GM19025 (cell line): ENCODE measurements at regions not wholly inside any gene's neighbourhood (a gene's known extent, or its start where the extent isn't known, plus 50 kb on each side); places are given as distances from the start of the nearest gene placed in this dataset.
"Not testable (repeated sequence)": the region's sequence is repeated elsewhere in the genome, so short reads cannot be mapped to it uniquely, and the experiment has no call there.

ENCODE experiments used
- ATAC-seq: cut with Tn5 transposase; IDR thresholded peaks from one replicate; pipeline ENCODE4 v1.9.1; 2021; ENCODE audit warnings: mild to moderate bottlenecking, low read depth, moderate library complexity; ENCODE audit not compliant: unreplicated experiment

DNA sequence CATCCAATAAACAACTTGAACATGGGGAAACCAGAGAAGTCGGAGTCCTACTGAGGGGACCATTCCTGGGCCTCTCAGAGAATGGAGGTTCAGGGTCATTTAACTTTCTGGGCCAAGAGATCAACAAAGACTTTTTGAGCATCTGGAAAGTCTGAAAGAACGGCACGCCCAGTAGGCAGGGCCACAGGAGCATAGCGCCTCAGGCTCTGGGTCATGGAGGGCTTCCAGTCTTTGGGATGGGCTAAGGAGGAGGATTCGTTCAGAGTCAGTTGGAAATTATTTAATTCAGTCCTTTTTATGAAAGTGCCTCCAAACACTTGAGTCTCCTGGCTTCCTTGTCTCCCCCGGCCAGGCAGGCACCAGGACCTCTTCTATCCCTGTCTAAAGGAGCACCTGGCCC, 101.1 kb upstream of the GLI2 start:
- ATAC-seq, result no peak

GRCh38 chr2:120635146-120635545, 100.5 kb upstream of the GLI2 start:
- no peak for ATAC-seq

GRCh38 chr2:120637847-120638246, 97.8 kb upstream of the GLI2 start:
- no peak for ATAC-seq

- no peak for ATAC-seq
Measured at GRCh38 chr2:120638450-120638849, 97.2 kb upstream of the GLI2 start.

GRCh38 chr2:120641366-120641771, 94.3 kb upstream of the GLI2 start:
- ATAC-seq, result no peak

DNA sequence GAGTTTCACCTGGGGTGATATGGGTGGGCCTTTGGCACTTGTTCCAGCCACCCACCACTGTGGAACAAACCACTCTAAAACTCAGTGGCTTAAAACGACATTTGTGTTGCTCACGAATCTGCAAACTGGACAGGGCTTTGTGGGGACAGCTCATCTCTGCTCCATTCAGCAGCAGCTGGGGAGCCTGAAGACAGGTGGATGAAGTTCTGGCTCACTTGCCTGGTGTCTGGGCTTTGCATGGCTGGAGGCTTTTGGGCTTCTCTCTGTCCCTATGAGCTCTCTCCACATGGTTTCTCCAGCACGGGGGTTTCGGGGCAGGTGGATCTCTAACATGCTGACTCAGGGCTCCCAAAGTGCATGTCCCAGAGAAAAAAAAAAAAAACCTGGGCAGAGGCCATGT, 93.0 kb upstream of the GLI2 start:
- ATAC-seq, result no peak

DNA sequence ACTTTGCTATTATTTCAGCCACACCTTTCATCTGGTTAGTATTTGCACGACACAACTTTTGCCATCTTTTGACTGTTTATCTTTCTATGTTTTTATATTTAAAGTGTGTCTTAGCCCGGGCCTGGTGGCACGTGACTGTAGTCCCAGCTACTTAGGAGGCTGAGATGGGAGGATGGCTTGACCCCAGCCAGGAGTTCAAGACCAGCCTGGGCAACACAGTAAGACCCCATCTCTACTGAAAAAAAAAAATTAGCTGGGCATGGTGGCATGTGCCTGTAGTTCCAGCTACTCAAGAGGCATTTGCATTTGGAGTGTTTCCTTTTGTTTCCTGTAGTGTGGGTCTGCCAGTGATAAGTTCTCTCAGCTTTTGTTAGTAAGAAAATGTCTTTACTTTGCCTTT, 88.7 kb upstream of the GLI2 start:
- ATAC-seq, result no peak

DNA sequence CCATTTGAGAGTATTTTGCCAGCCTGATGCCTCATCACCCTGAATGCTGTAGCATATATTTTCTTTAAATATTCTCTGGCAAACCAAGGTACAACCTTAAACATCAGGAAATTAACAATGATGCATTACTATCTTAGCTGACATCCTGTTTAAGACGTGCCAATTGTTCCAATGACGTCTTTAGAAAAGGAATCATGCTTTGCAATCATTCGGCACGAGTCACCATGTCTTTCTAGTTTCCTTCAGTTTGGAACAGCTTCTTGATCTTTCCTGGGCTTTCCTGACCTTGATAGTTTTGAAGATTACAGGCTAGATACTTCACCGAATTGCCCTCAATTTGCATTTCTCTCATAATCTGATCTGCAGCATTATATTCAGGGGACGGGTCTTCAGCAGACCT, 88.2 kb upstream of the GLI2 start:
- ATAC-seq, result no peak

DNA sequence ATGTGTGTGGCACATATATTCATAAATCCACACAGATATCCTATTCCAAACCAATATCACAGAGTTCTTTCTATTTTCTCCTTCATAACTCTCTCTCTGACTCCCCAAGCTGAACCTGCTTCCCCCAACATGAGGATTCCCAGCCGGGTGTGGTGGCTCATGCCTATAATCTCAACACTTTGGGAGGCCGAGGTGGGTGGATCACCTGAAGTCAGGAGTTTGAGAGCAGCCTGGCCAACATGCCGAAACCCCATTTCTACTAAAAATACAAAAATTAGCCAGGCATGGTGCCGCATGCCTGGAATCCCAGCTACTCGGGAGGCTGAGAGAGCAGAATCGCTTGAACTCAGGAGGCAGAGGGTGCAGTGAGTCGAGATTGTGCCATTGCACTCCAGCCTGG, 86.3 kb upstream of the GLI2 start:
- ATAC-seq, result not testable (repeated sequence)

- ATAC-seq, result no peak
Measured at GRCh38 chr2:120650022-120650644, 85.5 kb upstream of the GLI2 start.

- no peak for ATAC-seq
Measured at GRCh38 chr2:120651818-120652217, 83.8 kb upstream of the GLI2 start.

GRCh38 chr2:120653046-120653445, 82.6 kb upstream of the GLI2 start:
- no peak for ATAC-seq

DNA sequence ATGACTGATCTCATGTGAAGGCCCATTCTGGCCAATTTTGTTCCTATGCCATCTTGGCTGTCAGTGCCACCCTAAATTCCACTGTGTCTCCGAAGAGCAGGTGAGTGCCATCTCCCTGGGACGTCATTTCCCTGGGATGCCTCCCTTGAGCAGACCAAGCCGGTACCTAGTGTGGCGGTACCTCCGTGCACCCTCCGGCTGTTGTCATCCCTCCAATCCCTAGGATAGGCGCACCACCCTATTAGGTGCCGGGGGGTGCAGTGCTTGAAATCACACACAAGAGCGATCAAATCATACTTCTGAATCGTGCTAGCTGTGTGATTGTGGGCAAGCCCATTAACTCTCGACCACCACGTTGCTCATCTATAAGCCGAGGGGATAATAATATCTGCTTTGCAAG, 81.8 kb upstream of the GLI2 start:
- ATAC-seq, result no peak

DNA sequence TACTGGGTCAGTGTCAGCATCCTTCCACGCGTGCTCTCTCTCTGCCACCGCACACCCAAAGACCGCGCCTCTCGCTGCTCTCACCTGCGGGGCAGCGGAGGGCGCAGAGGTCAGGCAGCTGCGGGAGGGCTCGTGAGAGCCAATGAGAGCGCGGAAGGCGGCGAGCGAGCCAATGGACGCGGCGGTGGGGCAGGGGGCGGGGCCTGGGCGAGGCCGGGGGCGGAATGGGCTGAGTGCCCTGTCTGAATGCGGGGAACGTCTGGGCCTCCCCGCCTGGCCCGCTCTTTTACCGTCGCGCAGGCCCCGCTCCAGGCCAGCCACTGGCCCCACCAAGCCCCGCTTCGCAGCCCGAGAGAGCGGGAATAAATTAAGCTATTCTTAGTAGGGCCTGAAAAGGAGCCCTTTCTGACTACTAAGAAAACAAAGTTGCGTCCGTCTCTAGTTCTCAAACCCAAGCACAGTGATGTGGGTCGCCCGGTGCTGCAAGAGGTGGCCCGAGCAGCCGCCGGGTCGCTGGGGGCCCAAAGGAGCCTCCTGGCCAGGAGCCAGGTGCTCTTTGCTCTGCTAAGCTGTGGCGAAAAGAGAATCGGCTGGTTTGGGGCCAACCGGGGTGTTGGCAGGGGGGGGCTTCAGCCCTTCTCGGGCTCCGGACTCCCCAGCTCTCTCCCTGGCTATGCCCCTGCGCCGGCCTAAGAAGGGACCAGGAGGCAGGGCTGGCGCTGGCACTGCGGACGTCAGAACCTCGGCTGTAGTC, 81.1 kb upstream of the GLI2 start:
- no peak for ATAC-seq

DNA sequence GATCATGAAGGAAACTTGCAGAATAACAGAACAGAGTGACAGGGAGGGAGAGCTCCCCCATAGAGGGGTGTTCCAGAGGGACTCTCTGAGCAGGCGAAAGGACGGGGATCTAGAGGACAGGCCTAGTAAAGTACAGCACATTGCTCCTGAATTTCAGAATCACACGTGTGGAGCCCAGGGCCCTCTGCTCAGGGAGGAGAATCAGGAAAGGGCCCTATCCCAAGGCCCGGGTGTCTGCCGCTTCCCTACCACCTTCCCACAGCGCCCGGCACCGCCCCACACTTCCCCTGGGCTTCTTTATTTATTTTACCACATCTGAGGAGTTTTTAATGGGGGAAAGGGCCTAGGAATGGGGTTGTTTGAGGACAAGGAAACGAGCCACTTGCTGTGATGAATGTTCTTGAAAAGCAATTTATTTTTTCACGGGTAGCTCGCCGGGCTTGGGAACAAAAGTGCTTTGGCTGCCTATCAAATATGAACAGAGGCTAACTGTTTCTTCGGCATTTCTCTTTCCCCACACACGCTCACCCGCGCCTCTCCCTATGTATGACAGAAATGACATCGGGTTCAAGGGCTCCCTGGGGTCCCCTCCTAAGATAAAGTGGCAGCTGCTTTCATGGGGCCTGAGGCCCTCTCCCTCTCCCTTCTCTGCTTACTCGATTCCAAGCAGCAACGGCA, 79.3 kb upstream of the GLI2 start:
- no peak for ATAC-seq

- ATAC-seq, result no peak
Measured at GRCh38 chr2:120658042-120658769, 77.5 kb upstream of the GLI2 start.

DNA sequence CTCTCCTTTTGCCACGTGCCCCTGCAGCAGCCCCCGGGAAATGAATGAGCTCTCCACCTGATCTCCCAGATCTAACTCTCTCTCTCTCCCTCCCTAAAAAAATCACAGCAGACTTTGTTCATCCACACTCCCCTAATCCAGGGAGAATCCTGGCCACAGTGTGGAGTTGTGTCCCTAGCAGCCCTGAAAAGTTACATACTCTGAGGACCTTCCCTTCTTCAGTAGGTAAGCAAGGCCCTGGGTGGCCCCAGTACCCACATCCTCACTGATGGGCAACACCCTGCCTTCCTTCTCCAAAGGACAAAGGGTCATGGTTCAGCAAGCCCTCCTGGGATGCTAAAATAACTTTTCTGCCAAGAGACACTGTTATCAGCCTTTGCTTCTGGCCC, 76.9 kb upstream of the GLI2 start:
- no peak for ATAC-seq

DNA sequence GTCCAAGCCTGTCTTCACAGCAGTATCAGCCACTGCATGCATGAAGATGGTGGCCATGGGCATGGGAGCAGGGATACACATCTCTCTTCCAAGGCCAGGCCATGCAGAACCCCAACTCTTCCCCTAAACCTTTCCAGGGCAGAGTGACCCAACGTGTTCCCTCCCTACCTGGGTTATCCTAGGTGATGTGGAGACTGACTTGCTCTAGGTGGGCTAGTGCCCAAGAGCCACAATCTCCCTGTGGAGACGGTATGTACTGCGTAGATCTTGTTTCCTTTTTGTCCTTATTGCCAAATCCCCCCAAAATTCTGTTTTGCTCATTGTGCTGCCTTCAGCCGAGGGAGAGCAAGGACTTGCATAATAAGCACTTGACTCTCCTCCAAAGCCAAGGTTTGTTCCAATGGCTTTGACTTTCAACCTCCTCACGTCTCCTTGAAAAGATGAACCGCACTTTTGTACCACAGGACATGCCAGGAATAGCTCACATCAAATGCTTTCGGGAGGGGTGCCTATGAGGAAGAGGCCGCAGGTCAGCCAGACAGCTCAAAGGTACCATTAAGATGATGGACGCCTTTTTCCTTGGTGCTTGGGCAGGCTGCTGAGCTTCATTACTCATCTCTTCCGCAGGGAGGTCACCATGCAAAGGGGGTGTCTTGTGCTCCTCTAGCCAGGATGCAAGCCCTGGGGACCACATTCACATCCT, 76.2 kb upstream of the GLI2 start:
- ATAC-seq, result no peak

DNA sequence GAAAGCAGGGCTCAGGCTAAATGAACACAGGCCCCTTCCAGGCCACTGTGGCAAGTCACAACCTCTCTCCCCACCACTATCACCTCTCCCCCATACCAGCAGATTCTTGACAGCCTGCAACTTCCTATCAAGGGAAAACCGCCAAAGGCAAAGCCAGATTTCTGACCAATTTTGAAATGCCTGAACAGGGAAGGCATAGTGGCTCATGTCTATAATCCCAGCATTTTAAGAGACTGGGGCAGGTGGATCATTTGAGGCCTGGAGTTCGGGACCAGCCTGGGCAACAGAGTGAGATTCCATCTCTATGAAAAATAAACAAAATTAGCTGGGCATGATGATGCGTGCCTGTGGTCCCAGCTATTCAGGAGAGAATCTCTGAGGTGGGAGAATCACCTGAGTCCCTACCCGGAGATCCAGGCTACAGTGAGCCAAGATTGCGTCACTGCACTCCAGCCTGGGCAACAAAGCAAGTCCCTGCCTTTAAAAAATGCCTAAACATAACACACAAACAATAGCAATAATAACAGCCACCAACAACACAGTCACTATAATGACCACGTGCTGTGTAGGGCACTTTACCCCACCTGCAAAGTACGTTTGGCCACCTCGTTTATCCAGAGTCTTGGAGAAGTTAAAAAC, 75.5 kb upstream of the GLI2 start:
- no peak for ATAC-seq

DNA sequence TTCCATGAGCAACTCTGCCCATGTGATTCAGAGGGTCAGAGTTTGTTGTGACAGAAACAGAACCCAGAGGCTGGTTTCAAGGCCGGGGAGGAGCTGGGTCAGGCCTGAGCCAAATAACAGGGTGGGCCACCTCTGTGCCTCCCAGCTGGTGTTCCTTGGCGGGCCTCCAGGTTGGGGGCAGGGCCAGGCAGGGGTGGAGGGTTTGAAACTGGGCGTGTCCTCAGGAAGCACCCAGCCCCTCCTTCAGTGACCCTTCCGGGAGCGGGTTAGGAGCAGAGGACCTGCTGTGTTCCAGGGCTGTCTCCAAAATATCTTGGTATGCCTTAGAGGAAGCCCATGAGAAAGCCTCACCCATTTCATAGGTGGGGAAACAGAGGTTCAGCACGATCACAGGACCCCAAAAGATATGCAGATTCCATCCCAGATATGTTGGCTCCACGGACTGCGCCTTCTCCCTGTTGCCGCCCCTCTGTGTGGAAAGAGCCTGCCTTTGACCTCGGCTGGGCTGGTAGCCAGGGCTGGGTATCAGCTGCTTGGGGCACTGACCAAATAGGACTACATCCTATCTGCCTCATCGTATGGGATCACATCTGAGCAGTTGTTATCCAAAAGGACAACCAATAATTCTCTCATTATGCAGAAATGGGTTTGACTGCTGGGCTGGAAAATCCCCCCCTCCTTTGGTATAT, 74.8 kb upstream of the GLI2 start:
- no peak for ATAC-seq
